Activated naive CD4-positive, alpha-beta T cell treated with anti-CD3 and anti-CD28 coated beads for 36 hours (primary cell): ENCODE measurements at regions not wholly inside any gene's neighbourhood (a gene's known extent, or its start where the extent isn't known, plus 50 kb on each side); places are given as distances from the start of the nearest gene placed in this dataset.
"Not testable (repeated sequence)": the region's sequence is repeated elsewhere in the genome, so short reads cannot be mapped to it uniquely, and the experiment has no call there.

Source experiments
- CTCF ChIA-PET: fragments of 350-600 bp; sonication (Branson Sonifier 250); formaldehyde crosslinking; loops from one replicate; lab custom pipeline; 2021; ENCODE audit warnings: antibody characterized with exemption; lab: Charles Lee
- DNase-seq: peaks from one replicate; pipeline ENCODE4 v3.0.0-alpha.2; 2020
- H3K27ac Mint-ChIP-seq: one replicate; pipeline ENCODE4 v1.8.0; 2021; ENCODE audit warnings: mild to moderate bottlenecking, mixed read lengths
- H3K27me3 Mint-ChIP-seq: one replicate; pipeline ENCODE4 v1.8.0; 2021; ENCODE audit warnings: low read depth, mixed read lengths
- H3K36me3 Mint-ChIP-seq: one replicate; pipeline ENCODE4 v1.8.0; 2021; ENCODE audit warnings: low read depth, mixed read lengths
- H3K4me1 Mint-ChIP-seq: one replicate; pipeline ENCODE4 v1.8.0; 2021; ENCODE audit warnings: low read depth, mixed read lengths
- H3K4me3 Mint-ChIP-seq: one replicate; pipeline ENCODE4 v1.8.0; 2021; ENCODE audit warnings: mild to moderate bottlenecking, moderate library complexity, mixed read lengths
- H3K9me3 Mint-ChIP-seq: one replicate; pipeline ENCODE4 v1.8.0; 2021; ENCODE audit warnings: mixed read lengths
- intact Hi-C: fragments of 100-400 bp; cut with micrococcal nuclease; formaldehyde crosslinking; loops from one replicate; pipeline ENCODE4 v1.15.1; 2023

GRCh38 chr13:34167347-34167746 lies 349.4 kb downstream of the RFC3 start:
- H3K9me3 Mint-ChIP-seq: no peaks in the 10 kb centered on the region
- H3K4me1 Mint-ChIP-seq: no peaks in the 10 kb centered on the region
- no peaks in the 10 kb centered on the region for H3K36me3 Mint-ChIP-seq
- no peak overlapping the region for H3K4me3 Mint-ChIP-seq
- intact Hi-C loops: no loop called here
- CTCF ChIA-PET: no interaction called here
- H3K27me3 Mint-ChIP-seq: peaks cover 2% of the 10 kb centered on the region
- H3K27ac Mint-ChIP-seq: no peak overlapping the region
- no peak for DNase-seq

- Mint-ChIP-seq H3K9me3 (no peaks in the 10 kb centered on the region), H3K27ac (no peak overlapping the region), H3K4me1 (no peaks in the 10 kb centered on the region), H3K36me3 (no peaks in the 10 kb centered on the region), H3K27me3 (peaks cover 7% of the 10 kb centered on the region), H3K4me3 (no peak overlapping the region)
- DNase-seq: no peak
- intact Hi-C loops: no loop called here
- CTCF ChIA-PET: interaction anchor here (0.6 kb wide), 1 partner anchor 11 kb away, joined by 4 read pairs; no protein-coding TSS in a partner anchor
Measured at GRCh38 chr13:34172048-34172447, 354.1 kb downstream of the RFC3 start.

GRCh38 chr13:34174671-34175145 lies 356.8 kb downstream of the RFC3 start:
- intact Hi-C loops: no loop called here
- Mint-ChIP-seq H3K4me1 (no peaks in the 10 kb centered on the region), H3K36me3 (no peaks in the 10 kb centered on the region), H3K9me3 (no peaks in the 10 kb centered on the region), H3K27ac (no peak overlapping the region), H3K27me3 (peaks cover 8% of the 10 kb centered on the region), H3K4me3 (no peak overlapping the region)
- DNase-seq: no peak
- CTCF ChIA-PET: no interaction called here

- H3K27ac Mint-ChIP-seq: no peak overlapping the region
- H3K4me3 Mint-ChIP-seq: no peak overlapping the region
- intact Hi-C loops: no loop called here
- peaks cover 8% of the 10 kb centered on the region for H3K27me3 Mint-ChIP-seq
- H3K4me1 Mint-ChIP-seq: no peaks in the 10 kb centered on the region
- CTCF ChIA-PET: no interaction called here
- H3K9me3 Mint-ChIP-seq: no peaks in the 10 kb centered on the region
- DNase-seq: no peak
- no peaks in the 10 kb centered on the region for H3K36me3 Mint-ChIP-seq
Measured at GRCh38 chr13:34175551-34175950, 357.6 kb downstream of the RFC3 start.

GRCh38 chr13:34176633-34177032 lies 358.7 kb downstream of the RFC3 start:
- H3K27me3 Mint-ChIP-seq: peaks cover 8% of the 10 kb centered on the region
- no peaks in the 10 kb centered on the region for H3K4me1 Mint-ChIP-seq
- H3K27ac Mint-ChIP-seq: no peak overlapping the region
- no peak for DNase-seq
- no peak overlapping the region for H3K4me3 Mint-ChIP-seq
- no peaks in the 10 kb centered on the region for H3K36me3 Mint-ChIP-seq
- intact Hi-C loops: no loop called here
- CTCF ChIA-PET: no interaction called here
- no peaks in the 10 kb centered on the region for H3K9me3 Mint-ChIP-seq

- intact Hi-C loops: no loop called here
- Mint-ChIP-seq H3K9me3 (no peaks in the 10 kb centered on the region), H3K27me3 (peaks cover 8% of the 10 kb centered on the region), H3K4me1 (no peaks in the 10 kb centered on the region), H3K27ac (no peak overlapping the region), H3K36me3 (no peaks in the 10 kb centered on the region), H3K4me3 (no peak overlapping the region)
- CTCF ChIA-PET: no interaction called here
- DNase-seq: no peak
Measured at GRCh38 chr13:34179481-34179880, 361.5 kb downstream of the RFC3 start.

GRCh38 chr13:34179927-34180326 lies 362.0 kb downstream of the RFC3 start:
- DNase-seq: no peak
- Mint-ChIP-seq H3K27ac (no peak overlapping the region), H3K4me1 (no peaks in the 10 kb centered on the region), H3K9me3 (no peaks in the 10 kb centered on the region), H3K27me3 (peaks cover 8% of the 10 kb centered on the region), H3K36me3 (no peaks in the 10 kb centered on the region), H3K4me3 (no peak overlapping the region)
- CTCF ChIA-PET: no interaction called here
- intact Hi-C loops: no loop called here

- CTCF ChIA-PET, H3K4me3 Mint-ChIP-seq, H3K9me3 Mint-ChIP-seq, DNase-seq, intact Hi-C loops, H3K4me1 Mint-ChIP-seq, H3K27ac Mint-ChIP-seq, H3K36me3 Mint-ChIP-seq, H3K27me3 Mint-ChIP-seq: not testable (repeated sequence)
Measured at GRCh38 chr13:34181256-34181655, 363.3 kb downstream of the RFC3 start.

GRCh38 chr13:34189946-34190345 lies 372.0 kb downstream of the RFC3 start:
- intact Hi-C loops: no loop called here
- no peak for DNase-seq
- no peaks in the 10 kb centered on the region for H3K4me1 Mint-ChIP-seq
- no peak overlapping the region for H3K27ac Mint-ChIP-seq
- CTCF ChIA-PET: interaction anchor here (0.6 kb wide), 1 partner anchor 16 kb away, joined by 4 read pairs; no protein-coding TSS in a partner anchor
- H3K36me3 Mint-ChIP-seq: no peaks in the 10 kb centered on the region
- peaks cover 4% of the 10 kb centered on the region for H3K9me3 Mint-ChIP-seq
- no peaks in the 10 kb centered on the region for H3K27me3 Mint-ChIP-seq
- H3K4me3 Mint-ChIP-seq: no peak overlapping the region

- Mint-ChIP-seq H3K9me3 (no peaks in the 10 kb centered on the region), H3K4me1 (no peaks in the 10 kb centered on the region), H3K36me3 (no peaks in the 10 kb centered on the region), H3K4me3 (no peak overlapping the region), H3K27ac (no peak overlapping the region), H3K27me3 (peaks cover 1% of the 10 kb centered on the region)
- intact Hi-C loops: no loop called here
- CTCF ChIA-PET: no interaction called here
- no peak for DNase-seq
Measured at GRCh38 chr13:34201050-34201913, 383.3 kb downstream of the RFC3 start.

GRCh38 chr13:34207334-34207733 lies 389.4 kb downstream of the RFC3 start:
- DNase-seq: no peak
- H3K36me3 Mint-ChIP-seq: no peaks in the 10 kb centered on the region
- intact Hi-C loops: no loop called here
- peaks cover 5% of the 10 kb centered on the region for H3K27me3 Mint-ChIP-seq
- CTCF ChIA-PET: no interaction called here
- no peak overlapping the region for H3K4me3 Mint-ChIP-seq
- no peak overlapping the region for H3K27ac Mint-ChIP-seq
- H3K9me3 Mint-ChIP-seq: peaks cover 2% of the 10 kb centered on the region
- no peaks in the 10 kb centered on the region for H3K4me1 Mint-ChIP-seq

- Mint-ChIP-seq H3K9me3 (peaks cover 2% of the 10 kb centered on the region), H3K27ac (no peak overlapping the region), H3K4me1 (no peaks in the 10 kb centered on the region), H3K27me3 (peaks cover 5% of the 10 kb centered on the region), H3K4me3 (no peak overlapping the region), H3K36me3 (no peaks in the 10 kb centered on the region)
- CTCF ChIA-PET: no interaction called here
- DNase-seq: no peak
- intact Hi-C loops: no loop called here
Measured at GRCh38 chr13:34207872-34208271, 389.9 kb downstream of the RFC3 start.

GRCh38 chr13:34208336-34208735 lies 390.4 kb downstream of the RFC3 start:
- no peaks in the 10 kb centered on the region for H3K36me3 Mint-ChIP-seq
- no peak overlapping the region for H3K4me3 Mint-ChIP-seq
- no peaks in the 10 kb centered on the region for H3K4me1 Mint-ChIP-seq
- peaks cover 5% of the 10 kb centered on the region for H3K27me3 Mint-ChIP-seq
- CTCF ChIA-PET: no interaction called here
- no peak for DNase-seq
- H3K9me3 Mint-ChIP-seq: peaks cover 2% of the 10 kb centered on the region
- H3K27ac Mint-ChIP-seq: no peak overlapping the region
- intact Hi-C loops: no loop called here
